VCaP (cell line): ENCODE measurements at regions not wholly inside any gene's neighbourhood (a gene's known extent, or its start where the extent isn't known, plus 50 kb on each side); places are given as distances from the start of the nearest gene placed in this dataset.

Source experiments
- H3K27ac ChIP-seq: fragments of 450-650 bp; 2 replicates; pipeline ENCODE4 v1.5.1; 2017
- TF ChIP-seq, protein P1 (sequence below): fragments of 450-650 bp; conservative IDR thresholded peaks from 2 replicates; pipeline ENCODE4 v1.5.1; 2017; ENCODE audit warnings: mild to moderate bottlenecking, moderate library complexity

DNA sequence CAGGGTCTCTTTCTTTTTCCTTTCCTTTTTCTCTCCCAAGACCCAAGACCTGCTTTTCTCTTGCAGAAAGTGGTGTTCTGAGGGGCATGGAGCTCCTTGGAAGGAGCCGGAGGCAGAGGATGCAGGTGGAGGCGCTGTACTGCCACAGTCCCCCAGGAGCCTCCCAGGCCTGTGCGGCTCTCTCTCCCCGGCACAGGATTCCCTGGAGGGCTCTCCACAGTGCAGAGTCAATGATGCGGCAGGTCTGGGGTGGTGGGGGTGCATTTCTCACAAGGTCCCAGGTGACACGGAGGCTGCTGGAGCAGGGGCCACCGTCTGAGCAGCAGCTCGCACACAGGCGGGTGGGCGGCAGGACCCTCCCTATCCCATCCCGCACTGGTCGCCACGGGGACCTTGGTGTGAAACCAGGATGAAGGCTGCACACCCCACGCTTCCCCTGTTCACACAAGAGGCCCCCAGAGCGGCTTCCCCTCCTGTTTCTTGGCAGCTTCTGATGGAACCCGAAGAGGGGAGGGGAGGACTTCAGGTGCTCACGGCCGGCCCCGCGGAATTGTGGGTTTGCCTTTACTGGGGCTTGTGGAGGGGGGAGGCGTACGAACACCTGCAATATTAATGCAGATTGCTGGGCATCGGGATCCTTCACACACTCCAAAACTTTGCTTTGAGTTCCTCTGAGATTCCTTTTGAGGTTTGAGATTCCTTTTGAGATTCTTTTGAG, 186.9 kb downstream of the ENGASE start:
- TF ChIP-seq, protein P1, sequence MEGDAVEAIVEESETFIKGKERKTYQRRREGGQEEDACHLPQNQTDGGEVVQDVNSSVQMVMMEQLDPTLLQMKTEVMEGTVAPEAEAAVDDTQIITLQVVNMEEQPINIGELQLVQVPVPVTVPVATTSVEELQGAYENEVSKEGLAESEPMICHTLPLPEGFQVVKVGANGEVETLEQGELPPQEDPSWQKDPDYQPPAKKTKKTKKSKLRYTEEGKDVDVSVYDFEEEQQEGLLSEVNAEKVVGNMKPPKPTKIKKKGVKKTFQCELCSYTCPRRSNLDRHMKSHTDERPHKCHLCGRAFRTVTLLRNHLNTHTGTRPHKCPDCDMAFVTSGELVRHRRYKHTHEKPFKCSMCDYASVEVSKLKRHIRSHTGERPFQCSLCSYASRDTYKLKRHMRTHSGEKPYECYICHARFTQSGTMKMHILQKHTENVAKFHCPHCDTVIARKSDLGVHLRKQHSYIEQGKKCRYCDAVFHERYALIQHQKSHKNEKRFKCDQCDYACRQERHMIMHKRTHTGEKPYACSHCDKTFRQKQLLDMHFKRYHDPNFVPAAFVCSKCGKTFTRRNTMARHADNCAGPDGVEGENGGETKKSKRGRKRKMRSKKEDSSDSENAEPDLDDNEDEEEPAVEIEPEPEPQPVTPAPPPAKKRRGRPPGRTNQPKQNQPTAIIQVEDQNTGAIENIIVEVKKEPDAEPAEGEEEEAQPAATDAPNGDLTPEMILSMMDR = no peak
- H3K27ac ChIP-seq = no peak overlapping the region

DNA sequence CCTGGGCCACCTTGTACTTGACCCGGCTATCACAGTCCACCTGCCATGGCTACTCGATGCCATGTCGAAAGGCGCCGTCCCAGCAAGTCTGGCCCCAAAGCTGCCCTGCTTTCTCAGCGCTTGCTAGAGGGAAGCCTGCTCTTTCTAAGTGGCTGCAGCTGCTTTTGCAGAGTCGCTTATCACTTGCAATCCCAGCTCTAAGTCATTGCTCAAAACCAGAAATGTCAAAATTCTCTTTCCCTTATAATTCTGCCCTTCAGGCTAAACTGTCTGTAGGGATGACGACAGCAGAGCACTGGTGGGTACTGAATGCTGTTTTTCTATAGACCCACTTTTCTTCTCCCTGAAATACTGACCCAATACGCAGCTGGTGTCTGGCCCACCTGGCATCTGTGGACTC, 184.2 kb downstream of the ENGASE start:
- H3K27ac ChIP-seq = no peak overlapping the region
- TF ChIP-seq, protein P1 = no peak

DNA sequence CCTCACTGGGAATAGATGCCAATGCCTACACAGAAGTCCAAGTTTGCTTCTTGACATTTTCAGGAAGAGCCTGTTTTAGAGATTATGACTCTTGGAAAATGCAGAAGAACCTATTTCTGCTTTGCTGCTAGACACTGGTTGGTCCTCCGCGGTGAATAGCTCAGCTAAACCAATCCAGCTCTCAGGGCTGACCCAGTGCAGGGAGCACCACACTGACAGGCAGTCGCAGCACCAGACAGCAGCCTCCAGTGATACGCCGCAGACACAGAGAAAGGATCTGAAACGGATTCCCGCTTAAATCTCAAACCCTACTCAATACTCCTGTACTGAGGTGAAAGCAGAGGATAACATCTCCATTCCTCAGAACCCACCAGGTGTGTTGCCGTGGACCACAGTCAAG, 183.4 kb downstream of the ENGASE start:
- TF ChIP-seq, protein P1 = no peak

DNA sequence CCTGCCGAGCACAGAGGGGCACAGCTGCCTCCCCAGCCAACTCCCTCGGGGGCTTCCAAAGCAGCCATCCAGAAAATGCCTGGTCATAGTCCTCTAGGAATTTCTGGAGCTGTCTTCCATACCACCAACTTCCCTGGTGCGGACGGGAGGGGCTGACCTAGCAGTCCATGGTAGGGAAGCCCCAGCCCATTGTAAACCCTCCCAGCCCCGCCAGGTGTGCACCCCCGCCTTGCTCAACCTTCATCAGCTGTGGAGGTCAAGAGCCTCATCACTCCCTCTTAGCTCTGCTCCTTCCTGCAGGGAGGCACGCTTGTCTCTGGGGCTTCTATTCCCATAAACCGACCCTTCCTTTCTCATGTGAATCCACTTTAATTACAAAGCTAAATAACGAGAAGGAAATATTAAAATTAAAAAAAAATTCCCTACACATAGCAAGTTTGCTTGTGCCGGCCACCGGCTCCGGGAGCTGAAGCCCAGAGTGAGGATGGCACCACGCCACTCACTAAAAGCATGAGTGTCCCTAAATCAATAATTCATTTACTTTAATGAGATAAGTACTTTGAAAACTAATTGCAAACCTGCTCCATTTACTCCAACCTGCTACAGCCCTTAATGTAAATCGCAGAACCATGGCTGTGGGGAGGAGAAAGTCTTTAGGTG, 181.4 kb downstream of the ENGASE start:
- TF ChIP-seq, protein P1 = no peak
- H3K27ac ChIP-seq = no peak overlapping the region

More for the DNA sequence above, 183.4 kb downstream of the ENGASE start:
- no peak overlapping the region for H3K27ac ChIP-seq

DNA sequence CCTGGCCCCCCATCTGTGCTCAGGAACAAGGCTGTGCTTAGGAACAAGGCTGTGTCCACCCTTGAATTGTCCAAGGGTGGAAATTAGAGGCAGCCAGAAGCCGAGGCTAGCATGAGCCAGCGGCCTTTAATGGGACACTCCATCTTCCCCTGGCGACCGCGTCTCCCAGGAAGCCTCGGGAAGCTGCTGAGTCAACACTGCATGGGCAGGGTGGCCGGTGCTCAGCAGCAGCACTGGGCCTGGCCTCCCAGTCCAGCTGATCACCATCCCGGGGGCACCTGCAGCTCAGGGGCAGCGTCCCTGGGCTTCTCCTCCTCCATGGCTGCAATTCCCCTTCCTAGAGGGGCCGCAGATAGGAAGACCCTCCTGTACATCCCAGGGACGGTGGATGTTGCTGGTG, 180.8 kb downstream of the ENGASE start:
- TF ChIP-seq, protein P1 = no peak
- no peak overlapping the region for H3K27ac ChIP-seq

DNA sequence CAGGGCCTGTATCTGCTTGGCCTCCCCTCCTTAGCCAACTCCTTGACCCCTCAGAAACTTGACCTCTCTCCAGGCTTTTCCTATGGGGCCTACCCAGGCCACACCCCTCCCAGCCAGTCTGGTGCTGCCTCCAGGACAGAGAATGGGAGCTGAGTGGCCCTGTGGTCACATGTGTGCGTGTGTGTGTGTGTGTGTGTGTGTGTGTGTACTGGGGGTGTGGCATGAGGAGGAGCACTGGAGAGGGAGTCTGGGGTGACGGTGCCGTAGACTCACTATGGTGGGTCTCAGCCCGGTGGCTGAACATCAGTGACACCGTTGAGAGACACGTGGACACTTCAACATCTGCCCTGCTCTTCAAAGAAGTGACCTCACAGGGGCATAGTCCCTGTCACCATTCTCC, 180.4 kb downstream of the ENGASE start:
- no peak overlapping the region for H3K27ac ChIP-seq
- TF ChIP-seq, protein P1 = no peak

DNA sequence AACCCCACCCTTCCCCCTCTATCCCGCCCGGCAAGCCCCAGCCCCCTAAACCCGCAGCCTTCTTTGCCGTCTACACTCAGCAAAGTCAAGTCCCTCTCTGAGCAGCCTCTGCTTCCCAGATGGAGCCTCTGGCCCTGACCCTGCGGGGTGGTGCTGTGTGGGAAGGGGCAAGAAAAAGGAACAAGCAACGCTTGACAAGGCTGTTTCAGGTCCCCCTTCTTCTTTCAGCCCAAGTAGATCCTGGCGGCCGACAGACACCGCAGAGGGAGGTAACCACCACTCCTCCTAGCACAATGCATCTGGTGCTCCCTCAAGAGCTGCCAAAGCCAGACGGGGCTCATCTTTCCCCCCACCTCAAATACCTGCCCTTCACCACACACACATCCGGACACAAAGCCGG, 178.3 kb downstream of the ENGASE start:
- no peak overlapping the region for H3K27ac ChIP-seq
- TF ChIP-seq, protein P1 = no peak
